ENCODE measurements at regions not wholly inside any gene's neighbourhood (a gene's known extent, or its start where the extent isn't known, plus 50 kb on each side); places are given as distances from the start of the nearest gene placed in this dataset.

DNA sequence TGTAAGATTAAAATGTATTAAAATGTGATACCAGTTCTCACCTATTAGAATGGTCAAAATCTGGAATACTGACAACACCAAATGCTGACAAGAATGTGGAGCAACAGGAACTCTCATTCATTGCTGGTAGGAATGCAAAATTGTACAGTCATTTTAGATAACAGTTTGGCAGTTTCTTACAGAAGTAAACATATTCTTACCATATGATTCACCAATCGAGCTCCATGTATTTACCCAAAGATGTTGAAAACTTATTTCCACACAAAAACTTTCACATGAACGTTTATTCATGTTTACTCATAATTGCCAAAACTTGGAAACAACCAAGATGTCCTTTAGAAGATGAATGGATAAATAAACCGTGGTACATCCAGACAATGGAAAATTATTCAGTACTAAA is 1193.5 kb upstream of the ACVR2A start:
- no peak for DNase-seq (ENCODE audit: low read depth)
- no peak overlapping the region for H3K4me3 ChIP-seq (ENCODE audit: low read depth, low read length)
- TF ChIP-seq, protein P1, sequence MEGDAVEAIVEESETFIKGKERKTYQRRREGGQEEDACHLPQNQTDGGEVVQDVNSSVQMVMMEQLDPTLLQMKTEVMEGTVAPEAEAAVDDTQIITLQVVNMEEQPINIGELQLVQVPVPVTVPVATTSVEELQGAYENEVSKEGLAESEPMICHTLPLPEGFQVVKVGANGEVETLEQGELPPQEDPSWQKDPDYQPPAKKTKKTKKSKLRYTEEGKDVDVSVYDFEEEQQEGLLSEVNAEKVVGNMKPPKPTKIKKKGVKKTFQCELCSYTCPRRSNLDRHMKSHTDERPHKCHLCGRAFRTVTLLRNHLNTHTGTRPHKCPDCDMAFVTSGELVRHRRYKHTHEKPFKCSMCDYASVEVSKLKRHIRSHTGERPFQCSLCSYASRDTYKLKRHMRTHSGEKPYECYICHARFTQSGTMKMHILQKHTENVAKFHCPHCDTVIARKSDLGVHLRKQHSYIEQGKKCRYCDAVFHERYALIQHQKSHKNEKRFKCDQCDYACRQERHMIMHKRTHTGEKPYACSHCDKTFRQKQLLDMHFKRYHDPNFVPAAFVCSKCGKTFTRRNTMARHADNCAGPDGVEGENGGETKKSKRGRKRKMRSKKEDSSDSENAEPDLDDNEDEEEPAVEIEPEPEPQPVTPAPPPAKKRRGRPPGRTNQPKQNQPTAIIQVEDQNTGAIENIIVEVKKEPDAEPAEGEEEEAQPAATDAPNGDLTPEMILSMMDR (IDR thresholded peaks at IDR 0.05; ENCODE audit: control insufficient read depth, extremely low read depth, insufficient read depth), result no peak

DNA sequence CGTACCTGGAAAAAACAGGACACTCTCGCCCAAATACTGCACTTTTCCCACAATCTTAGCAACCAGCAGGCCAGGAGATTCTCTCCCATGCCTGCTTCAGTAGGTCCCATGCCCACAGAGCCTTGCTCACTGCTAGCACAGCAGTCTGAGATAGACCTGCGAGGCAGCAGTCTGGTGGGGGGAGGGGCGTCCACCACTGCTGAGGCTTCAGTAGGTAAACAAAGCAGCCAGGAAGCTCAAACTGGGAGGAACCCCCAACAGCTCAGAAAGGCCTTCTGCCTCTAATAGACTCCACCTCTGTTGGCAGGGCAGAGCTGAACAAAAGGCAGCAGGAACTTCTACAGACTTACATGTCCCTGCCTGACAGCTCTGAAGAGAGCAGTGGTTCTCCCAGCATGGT is 1202.8 kb upstream of the ACVR2A start:
- DNase-seq (ENCODE audit: low read depth), result no peak
- no peak overlapping the region for H3K4me3 ChIP-seq (ENCODE audit: low read depth, low read length)
- TF ChIP-seq, protein P1 (IDR thresholded peaks at IDR 0.05; ENCODE audit: control insufficient read depth, extremely low read depth, insufficient read depth), result no peak

DNA sequence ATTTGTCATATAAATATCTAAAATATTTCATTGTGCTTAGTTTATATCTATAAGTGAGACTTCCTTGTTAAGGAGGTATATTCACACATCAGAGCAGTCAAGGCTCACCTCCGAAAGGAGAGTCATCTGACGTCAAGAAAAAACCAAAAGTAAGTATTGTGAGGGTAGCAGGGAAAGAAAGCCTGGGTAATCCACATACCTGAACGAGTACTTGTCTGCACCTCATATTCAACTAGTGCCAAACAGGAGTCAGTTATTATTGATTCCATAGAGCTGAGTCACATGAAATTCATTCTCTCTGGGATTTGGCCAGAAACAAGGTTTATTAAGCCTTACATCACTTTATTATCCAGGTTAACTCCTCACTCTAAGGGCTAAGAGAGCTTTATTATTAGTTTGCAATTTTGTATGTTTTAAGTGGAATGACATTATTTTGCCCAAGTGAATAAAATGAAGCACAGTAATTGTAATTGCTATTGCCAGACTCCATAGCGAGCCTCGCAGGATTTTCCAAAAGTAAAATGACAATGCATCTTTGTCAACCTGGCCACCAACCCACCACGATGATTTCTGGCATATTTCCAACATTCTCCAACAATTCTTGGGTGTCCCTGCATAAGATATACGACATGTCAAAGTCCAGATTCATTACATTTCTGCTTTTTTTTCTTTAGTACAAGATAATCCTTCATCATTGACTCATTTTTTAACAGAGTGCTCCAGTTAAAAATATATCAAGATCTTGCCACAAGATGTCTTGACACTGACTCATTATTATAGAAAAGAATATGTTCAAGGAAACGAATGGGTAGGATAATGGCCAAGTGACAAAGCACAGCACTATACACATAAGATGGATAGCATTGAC is 1210.4 kb upstream of the ACVR2A start:
- TF ChIP-seq, protein P1 (IDR thresholded peaks at IDR 0.05; ENCODE audit: control insufficient read depth, extremely low read depth, insufficient read depth), result no peak
- DNase-seq (ENCODE audit: low read depth), result no peak
- H3K4me3 ChIP-seq (ENCODE audit: low read depth, low read length), result no peak overlapping the region

DNA sequence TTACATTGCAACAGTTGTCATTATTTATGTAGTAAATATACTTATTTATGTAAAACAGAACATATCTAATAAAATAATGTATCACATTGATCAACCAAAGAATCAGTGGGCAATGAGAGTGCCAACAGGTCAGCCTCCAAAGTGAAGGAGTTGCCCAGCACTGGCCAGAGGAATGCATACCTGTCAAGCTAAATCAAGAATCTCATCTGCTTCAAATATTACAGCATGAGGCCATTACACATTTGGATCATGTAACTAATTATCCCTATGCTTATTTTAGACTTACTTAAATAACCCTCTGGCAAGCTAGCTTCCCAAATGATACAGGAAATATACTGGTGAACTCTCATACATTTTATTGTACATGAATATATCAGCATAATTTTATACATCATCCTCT is 1211.7 kb upstream of the ACVR2A start:
- TF ChIP-seq, protein P1 (IDR thresholded peaks at IDR 0.05; ENCODE audit: control insufficient read depth, extremely low read depth, insufficient read depth), result no peak
- no peak for DNase-seq (ENCODE audit: low read depth)

DNA sequence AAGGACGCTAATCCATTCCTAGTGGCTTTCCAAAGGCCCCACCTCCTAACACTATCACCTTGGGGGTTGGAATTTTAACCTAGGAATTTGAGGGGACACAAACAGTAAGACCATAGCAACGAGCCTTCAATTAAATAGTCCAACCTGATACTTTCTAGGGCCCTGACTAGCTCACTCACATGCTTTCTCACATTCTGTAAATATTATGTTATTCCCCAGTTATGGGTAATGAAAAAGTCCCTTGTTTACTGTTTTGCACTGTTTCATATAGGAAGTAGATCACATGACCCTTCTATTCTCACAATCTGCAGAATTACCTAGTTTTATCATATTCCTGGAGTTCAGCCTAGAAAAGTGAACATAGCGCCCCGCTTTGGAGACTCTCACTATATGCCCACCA is 1212.1 kb upstream of the ACVR2A start:
- no peak overlapping the region for H3K4me3 ChIP-seq (ENCODE audit: low read depth, low read length)
- no peak for DNase-seq (ENCODE audit: low read depth)
- TF ChIP-seq, protein P1 (IDR thresholded peaks at IDR 0.05; ENCODE audit: control insufficient read depth, extremely low read depth, insufficient read depth), result no peak

More for the DNA sequence above, 1211.7 kb upstream of the ACVR2A start:
- H3K4me3 ChIP-seq (ENCODE audit: low read depth, low read length), result no peak overlapping the region

DNA sequence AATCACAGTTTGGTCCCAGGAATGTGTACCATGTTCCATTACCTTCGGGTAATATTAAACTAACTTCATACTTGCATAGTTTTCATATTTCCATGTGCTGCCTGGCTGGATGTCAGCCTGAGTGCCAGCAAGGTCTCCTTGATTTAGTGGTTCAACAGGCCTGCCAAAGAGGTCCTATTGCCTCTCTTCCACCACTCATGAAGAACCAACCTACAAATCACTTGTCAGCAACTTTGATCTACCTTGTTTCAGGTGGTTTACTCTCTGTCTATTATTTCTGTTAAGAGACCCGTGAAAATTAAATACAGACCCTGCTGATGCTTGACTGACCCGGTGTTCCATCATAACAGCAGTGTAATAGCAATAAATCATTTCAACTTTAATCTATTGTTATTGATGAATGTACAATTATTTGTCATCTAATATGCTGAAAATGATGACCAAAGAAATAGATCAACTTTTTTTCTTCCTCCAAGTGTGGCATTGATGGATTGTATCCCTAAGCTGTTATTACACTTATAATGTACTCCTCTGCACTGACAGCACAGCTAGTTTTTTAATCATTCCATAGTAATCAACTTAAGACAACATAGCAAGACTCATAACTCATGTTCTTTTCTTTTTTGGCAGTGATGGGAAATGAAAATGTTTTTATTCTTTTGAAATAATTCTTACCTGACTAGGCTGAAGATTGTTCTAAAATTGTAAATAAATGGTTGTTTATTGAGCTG is 1220.2 kb upstream of the ACVR2A start:
- TF ChIP-seq, protein P1 (IDR thresholded peaks at IDR 0.05; ENCODE audit: control insufficient read depth, extremely low read depth, insufficient read depth), result no peak
- H3K4me3 ChIP-seq (ENCODE audit: low read depth, low read length), result no peak overlapping the region
- DNase-seq (ENCODE audit: low read depth), result no peak
